Ishikawa (cell line): ENCODE measurements at regions not wholly inside any gene's neighbourhood (a gene's known extent, or its start where the extent isn't known, plus 50 kb on each side); places are given as distances from the start of the nearest gene placed in this dataset.

Experiments used
- CEBPB ChIP-seq: IDR thresholded peaks from 2 replicates; pipeline ENCODE4 v1.6.1; 2012
- CREB1 ChIP-seq: IDR thresholded peaks from 2 replicates; pipeline ENCODE4 v1.6.1; 2012; ENCODE audit warnings: low read depth
- EGR1 ChIP-seq: IDR thresholded peaks from 2 replicates; pipeline ENCODE4 v1.6.1; 2012
- EP300 ChIP-seq: IDR thresholded peaks from 2 replicates; pipeline ENCODE4 v1.6.1; 2012; ENCODE audit warnings: borderline replicate concordance
- FOXM1 ChIP-seq: IDR thresholded peaks from 2 replicates; pipeline ENCODE4 v1.6.1; 2012; ENCODE audit warnings: low read depth, borderline replicate concordance
- NFIC ChIP-seq: IDR thresholded peaks from 2 replicates; pipeline ENCODE4 v1.6.1; 2012
- RAD21 ChIP-seq: IDR thresholded peaks from 2 replicates; pipeline ENCODE4 v1.6.1; 2012; ENCODE audit warnings: low read depth
- TAF1 ChIP-seq: IDR thresholded peaks from 2 replicates; pipeline ENCODE4 v1.6.1; 2012; ENCODE audit warnings: low read depth, mild to moderate bottlenecking
- TCF12 ChIP-seq: IDR thresholded peaks from 2 replicates; pipeline ENCODE4 v1.6.1; 2012; ENCODE audit warnings: low read depth
- TEAD4 ChIP-seq: IDR thresholded peaks from 2 replicates; pipeline ENCODE4 v1.6.1; 2012
- YY1 ChIP-seq: IDR thresholded peaks from 2 replicates; pipeline ENCODE4 v1.6.1; 2012; ENCODE audit warnings: low read depth
- ZBTB7A ChIP-seq: IDR thresholded peaks from 2 replicates; pipeline ENCODE4 v1.6.1; 2012; ENCODE audit warnings: low read depth
- TF ChIP-seq, protein P1 (sequence below): IDR thresholded peaks from 2 replicates; pipeline ENCODE4 v1.6.1; 2012; ENCODE audit warnings: low read depth, mild to moderate bottlenecking
- TF ChIP-seq, protein P2 (sequence below): IDR thresholded peaks from 2 replicates; pipeline ENCODE4 v1.6.1; 2012
- TF ChIP-seq, protein P3 (sequence below): IDR thresholded peaks from 2 replicates; pipeline ENCODE4 v1.6.1; 2012

DNA sequence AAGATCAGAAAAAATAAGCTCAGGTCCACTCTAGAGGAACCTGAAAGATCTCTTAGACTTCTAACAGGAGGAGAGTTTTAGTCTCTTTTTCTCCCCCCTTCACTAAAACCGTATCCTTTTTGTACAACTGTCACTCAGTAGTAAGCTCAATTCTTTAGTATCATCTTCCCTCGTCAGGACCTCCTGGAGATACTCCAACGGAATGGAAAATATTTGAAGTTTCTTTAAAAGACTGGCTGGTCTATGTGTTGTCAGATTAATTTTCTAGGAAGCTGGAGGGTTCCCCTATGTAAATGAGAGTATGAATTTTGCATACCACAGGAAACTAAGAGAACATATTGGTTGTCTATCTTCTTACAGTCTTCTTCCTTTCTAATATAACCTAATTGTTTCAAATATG lies 747.7 kb upstream of the CBLB start:
- TF ChIP-seq YY1 (no peak), CEBPB (no peak)

DNA sequence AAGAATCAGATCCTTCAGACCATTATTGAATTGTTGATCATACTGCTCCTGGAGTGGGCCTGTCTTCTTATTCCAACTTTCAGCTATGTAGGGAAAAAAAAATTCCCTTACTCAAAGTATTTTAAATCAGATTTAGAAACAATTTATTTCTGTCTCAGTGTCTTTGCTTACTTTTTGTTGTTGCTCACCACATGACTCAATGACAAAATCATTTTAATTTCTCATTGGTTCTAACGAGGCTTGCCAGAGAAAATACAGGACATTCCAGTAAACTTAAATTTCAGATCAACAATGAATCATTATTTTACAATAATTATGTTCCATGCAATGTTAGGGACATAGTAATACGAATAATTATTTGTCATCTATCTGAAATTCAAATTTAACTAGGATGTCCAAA lies 748.5 kb upstream of the CBLB start:
- TF ChIP-seq TCF12 = no peak
- TF ChIP-seq FOXM1 = no peak
- no peak for TF ChIP-seq TEAD4
- TF ChIP-seq EGR1 = no peak
- TF ChIP-seq, protein P1, sequence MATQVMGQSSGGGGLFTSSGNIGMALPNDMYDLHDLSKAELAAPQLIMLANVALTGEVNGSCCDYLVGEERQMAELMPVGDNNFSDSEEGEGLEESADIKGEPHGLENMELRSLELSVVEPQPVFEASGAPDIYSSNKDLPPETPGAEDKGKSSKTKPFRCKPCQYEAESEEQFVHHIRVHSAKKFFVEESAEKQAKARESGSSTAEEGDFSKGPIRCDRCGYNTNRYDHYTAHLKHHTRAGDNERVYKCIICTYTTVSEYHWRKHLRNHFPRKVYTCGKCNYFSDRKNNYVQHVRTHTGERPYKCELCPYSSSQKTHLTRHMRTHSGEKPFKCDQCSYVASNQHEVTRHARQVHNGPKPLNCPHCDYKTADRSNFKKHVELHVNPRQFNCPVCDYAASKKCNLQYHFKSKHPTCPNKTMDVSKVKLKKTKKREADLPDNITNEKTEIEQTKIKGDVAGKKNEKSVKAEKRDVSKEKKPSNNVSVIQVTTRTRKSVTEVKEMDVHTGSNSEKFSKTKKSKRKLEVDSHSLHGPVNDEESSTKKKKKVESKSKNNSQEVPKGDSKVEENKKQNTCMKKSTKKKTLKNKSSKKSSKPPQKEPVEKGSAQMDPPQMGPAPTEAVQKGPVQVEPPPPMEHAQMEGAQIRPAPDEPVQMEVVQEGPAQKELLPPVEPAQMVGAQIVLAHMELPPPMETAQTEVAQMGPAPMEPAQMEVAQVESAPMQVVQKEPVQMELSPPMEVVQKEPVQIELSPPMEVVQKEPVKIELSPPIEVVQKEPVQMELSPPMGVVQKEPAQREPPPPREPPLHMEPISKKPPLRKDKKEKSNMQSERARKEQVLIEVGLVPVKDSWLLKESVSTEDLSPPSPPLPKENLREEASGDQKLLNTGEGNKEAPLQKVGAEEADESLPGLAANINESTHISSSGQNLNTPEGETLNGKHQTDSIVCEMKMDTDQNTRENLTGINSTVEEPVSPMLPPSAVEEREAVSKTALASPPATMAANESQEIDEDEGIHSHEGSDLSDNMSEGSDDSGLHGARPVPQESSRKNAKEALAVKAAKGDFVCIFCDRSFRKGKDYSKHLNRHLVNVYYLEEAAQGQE = no peak
- TF ChIP-seq RAD21 = no peak
- no peak for TF ChIP-seq CREB1
- no peak for TF ChIP-seq YY1
- no peak for TF ChIP-seq ZBTB7A
- TF ChIP-seq, protein P2, sequence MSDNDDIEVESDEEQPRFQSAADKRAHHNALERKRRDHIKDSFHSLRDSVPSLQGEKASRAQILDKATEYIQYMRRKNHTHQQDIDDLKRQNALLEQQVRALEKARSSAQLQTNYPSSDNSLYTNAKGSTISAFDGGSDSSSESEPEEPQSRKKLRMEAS = no peak

DNA sequence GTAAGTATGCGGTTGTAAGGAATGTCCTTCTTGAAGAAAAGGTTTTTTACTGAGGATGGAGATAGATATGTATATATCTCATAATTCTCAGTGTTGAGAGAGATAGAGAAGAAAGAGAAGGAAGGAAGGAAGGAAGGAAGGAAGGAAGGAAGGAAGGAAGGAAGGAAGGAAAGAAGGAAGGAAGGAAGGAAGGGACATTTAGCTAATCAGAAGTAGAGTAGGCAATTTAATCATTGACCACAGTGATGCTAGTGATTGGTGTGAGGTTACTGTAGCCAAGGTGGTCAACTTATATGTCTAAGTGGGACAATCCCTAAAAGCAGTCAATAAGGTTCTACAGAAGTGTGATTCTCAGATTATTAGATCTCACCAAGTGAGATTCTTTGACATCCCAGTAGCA lies 751.8 kb upstream of the CBLB start:
- TF ChIP-seq ZBTB7A = no peak
- no peak for TF ChIP-seq CEBPB
- TF ChIP-seq TAF1 = no peak
- TF ChIP-seq EP300 = no peak
- no peak for TF ChIP-seq FOXM1
- no peak for TF ChIP-seq TCF12
- no peak for TF ChIP-seq RAD21
- TF ChIP-seq TEAD4 = no peak
- TF ChIP-seq, protein P1 = no peak
- TF ChIP-seq YY1 = no peak
- TF ChIP-seq, protein P3, sequence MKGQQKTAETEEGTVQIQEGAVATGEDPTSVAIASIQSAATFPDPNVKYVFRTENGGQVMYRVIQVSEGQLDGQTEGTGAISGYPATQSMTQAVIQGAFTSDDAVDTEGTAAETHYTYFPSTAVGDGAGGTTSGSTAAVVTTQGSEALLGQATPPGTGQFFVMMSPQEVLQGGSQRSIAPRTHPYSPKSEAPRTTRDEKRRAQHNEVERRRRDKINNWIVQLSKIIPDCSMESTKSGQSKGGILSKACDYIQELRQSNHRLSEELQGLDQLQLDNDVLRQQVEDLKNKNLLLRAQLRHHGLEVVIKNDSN = no peak
- no peak for TF ChIP-seq NFIC
- TF ChIP-seq, protein P2 = no peak
- no peak for TF ChIP-seq CREB1
- no peak for TF ChIP-seq EGR1

DNA sequence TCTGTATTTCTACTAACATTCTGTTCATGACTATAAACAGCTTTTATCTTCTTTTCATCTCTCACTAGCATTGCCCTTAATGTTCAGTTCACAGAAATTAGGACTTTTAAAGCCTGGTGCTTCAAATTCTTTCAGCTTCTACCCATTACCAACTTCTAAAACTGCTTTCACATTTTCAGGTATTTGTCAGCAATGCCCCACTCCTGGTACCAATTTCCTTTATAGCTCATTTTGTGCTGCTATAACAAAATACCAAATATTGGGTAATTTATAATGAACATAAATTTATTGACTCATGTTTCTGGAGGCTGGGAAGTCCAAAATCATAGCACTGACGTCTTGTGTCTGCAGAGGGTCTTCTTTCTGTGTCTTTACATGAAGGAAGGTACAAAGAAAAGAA lies 753.1 kb upstream of the CCDC54 start:
- no peak for TF ChIP-seq CREB1
- TF ChIP-seq EGR1 = no peak
- TF ChIP-seq CEBPB = no peak
- no peak for TF ChIP-seq FOXM1
- no peak for TF ChIP-seq RAD21
- no peak for TF ChIP-seq EP300
- no peak for TF ChIP-seq TCF12

DNA sequence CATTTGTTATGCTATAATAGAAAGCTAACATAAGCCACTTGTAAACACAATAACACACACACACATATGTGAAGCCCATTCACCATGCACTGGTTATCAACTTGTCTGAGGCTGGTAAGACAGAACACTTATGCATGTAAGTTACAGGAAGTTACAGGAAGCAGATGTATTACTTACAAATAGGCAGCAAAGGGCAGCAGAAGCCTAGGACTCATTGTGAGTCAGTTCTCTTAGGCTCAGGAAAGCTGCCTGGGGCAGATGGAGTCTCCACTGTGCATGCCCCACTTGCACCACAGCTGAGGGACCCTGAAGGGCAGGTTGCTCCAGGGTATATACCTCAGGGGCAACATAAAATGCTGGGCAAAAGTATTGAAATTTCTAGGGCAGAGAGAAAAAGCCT lies 748.8 kb upstream of the CCDC54 start:
- no peak for TF ChIP-seq TAF1
- TF ChIP-seq, protein P2 = no peak
- TF ChIP-seq YY1 = no peak
- no peak for TF ChIP-seq NFIC
- TF ChIP-seq, protein P1 = no peak
- TF ChIP-seq TCF12 = no peak
- no peak for TF ChIP-seq FOXM1
- no peak for TF ChIP-seq TEAD4
- TF ChIP-seq ZBTB7A = no peak
- no peak for TF ChIP-seq EGR1
- no peak for TF ChIP-seq CREB1
- TF ChIP-seq EP300 = no peak
- TF ChIP-seq RAD21 = no peak
- no peak for TF ChIP-seq CEBPB
- TF ChIP-seq, protein P3 = no peak
